ENCODE measurements at regions not wholly inside any gene's neighbourhood (a gene's known extent, or its start where the extent isn't known, plus 50 kb on each side); places are given as distances from the start of the nearest gene placed in this dataset.

DNA sequence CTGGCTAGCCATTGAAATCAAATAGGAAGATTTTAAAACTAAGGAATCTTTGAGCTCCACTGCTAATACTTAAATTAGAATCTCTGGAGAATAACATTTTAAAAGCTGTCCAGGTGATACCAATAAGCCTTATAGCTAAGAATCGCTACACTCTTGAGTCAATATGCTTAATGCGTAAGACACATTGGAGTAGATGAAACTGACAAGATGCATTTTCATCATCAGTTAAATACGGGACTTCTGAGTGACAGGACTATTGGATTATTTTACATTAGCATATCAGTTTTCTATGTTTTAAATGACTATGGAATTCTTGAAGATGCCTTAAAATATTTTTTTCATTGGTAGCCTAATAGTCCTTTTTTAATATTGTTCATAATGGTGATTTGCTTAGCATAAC is 80.2 kb downstream of the ATOH1 start:
- TF ChIP-seq, protein P1, sequence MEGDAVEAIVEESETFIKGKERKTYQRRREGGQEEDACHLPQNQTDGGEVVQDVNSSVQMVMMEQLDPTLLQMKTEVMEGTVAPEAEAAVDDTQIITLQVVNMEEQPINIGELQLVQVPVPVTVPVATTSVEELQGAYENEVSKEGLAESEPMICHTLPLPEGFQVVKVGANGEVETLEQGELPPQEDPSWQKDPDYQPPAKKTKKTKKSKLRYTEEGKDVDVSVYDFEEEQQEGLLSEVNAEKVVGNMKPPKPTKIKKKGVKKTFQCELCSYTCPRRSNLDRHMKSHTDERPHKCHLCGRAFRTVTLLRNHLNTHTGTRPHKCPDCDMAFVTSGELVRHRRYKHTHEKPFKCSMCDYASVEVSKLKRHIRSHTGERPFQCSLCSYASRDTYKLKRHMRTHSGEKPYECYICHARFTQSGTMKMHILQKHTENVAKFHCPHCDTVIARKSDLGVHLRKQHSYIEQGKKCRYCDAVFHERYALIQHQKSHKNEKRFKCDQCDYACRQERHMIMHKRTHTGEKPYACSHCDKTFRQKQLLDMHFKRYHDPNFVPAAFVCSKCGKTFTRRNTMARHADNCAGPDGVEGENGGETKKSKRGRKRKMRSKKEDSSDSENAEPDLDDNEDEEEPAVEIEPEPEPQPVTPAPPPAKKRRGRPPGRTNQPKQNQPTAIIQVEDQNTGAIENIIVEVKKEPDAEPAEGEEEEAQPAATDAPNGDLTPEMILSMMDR (IDR thresholded peaks at IDR 0.05; ENCODE audit: low read length): no peak
- no peak for TF ChIP-seq EZH2 (IDR thresholded peaks at IDR 0.05; ENCODE audit: borderline replicate concordance, low read length)

All from OCI-LY1 (cell line).